ENCODE measurements at regions not wholly inside any gene's neighbourhood (a gene's known extent, or its start where the extent isn't known, plus 50 kb on each side); places are given as distances from the start of the nearest gene placed in this dataset.

DNA sequence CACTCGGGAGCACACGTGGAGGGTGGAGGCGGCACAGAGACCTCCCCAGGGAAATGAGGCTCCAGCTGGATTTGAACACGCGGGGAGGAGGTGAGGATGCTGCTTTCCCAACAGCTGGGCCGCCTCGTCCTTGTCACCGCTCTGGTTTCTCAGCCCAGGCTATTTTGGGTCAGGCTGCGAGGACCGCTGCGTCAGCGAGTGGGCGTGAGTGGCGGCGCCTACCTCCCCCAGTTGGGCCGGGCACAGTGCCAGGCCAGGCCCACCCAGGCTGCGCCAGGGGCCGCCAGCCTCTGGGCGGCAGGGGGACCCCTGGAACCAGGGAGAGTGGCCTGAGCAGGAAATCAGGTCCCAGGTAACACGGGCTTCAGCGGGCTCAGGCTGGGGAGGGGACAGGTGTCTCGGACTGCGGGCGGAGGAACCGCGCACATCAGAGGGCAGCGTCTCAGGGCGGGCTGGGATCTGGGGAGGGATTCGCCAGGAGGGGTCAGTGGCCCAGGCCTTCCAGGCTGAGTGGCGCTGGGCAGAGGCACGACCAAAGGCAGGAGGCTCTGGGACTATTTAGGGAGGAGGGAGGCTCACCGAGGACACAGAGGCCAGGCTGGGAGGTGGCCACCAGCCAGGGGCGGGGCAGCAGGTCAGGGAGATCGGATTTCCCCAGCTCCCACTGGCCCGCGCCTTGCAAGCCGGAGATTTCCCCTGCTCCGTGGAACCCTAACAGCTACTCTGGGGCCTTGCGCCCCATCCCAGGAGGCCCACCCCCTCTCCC, 125.2 kb upstream of the RET start:
- DNase-seq (ENCODE audit: low read depth in 3 of 3), result no peak

GRCh38 chr10:42952349-42952748, 124.5 kb upstream of the RET start:
- DNase-seq (ENCODE audit: low read depth in 3 of 3), result no peak

GRCh38 chr10:42952931-42953683, 123.8 kb upstream of the RET start:
- no peak for DNase-seq (ENCODE audit: low read depth in 3 of 3)

GRCh38 chr10:42953684-42954674, 122.9 kb upstream of the RET start:
- no peak for DNase-seq (ENCODE audit: low read depth in 3 of 3)

DNA sequence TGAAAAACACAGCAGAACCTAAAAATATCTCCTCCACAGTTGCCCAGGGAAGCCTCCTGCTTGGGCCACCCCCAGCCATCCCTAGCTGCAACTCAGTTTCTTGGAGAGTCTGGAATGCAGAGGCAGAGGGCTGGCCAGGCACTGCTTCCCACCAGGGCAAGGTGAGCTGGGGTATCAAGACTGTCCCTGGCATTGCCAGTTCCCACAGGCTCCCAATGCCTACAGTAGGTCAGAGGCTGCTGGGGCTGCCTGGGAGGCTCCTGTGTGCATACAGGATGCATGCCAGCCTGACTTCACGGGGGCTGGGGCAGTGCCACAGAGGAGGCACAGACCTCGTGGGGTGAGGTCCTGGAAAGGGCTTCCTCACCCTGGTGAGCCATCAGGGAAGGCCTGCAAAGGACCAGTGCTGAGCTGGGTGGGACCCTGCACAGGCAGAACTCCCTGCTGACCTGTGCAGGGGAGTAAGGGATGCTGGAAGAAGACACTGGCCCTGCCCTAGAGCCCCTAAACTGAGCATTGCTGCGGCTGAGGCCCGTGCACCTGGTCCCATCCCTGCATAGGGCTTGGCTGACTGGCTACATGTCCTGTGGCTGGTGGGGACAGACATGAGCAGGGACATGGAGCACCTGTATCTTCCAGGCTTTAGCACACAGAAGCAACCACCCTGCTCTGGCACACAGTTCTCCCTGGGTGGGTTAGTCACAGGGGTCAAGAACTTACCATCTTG, 121.9 kb upstream of the RET start:
- no peak for DNase-seq (ENCODE audit: low read depth in 3 of 3)

- DNase-seq (ENCODE audit: low read depth in 3 of 3), result no peak
Observed at GRCh38 chr10:42955493-42955889, 121.4 kb upstream of the RET start.

DNA sequence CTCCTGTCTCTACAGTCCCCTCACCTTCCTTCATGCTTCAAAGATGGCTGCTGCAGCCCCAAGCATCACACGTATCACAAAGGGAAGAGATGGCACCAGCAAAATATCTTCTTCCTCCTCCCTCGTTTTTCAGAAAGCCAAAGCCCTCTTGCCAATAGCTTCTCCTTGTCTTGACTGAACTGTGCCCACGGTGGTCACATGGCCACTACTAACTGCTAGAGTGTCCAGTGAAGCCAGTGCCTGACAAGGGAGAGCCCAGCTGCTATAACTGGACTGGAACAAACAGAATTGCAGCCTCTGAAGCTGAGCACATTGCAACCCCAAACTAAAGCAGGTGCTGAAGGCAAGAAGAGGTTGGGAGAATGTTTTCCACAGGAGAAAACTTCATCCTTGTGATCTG, 120.8 kb upstream of the RET start:
- DNase-seq (ENCODE audit: low read depth in 3 of 3), result no peak

GRCh38 chr10:42958142-42958868, 118.6 kb upstream of the RET start:
- no peak for DNase-seq (ENCODE audit: low read depth in 3 of 3)

GRCh38 chr10:42959833-42960232, 117.0 kb upstream of the RET start:
- DNase-seq (ENCODE audit: low read depth in 3 of 3), result no peak

DNA sequence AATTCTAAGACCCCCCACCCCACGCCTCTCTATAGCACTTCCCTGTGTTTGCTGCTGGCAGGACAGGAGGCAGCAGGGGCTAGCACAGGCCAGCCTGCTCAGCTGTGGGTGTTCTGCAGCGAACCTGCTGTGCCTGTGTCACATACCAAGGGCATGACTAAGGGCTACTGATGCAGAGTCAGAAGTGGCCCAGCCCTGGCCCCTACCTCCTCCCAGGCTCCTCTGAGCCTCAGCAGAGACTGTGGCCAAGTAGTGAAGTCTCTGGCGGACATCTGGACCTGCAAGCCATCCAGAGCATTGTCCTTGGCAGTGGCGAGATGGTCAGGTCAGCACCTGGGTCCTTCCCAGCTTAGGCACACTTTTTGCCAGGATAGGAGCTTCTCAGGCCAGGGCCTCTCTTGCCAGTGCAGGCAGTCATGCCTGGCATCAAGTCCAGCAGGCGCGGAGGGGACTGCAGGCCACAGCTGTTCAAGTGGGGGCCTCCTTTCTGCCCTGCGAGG, 116.3 kb upstream of the RET start:
- no peak for DNase-seq (ENCODE audit: low read depth in 3 of 3)

DNA sequence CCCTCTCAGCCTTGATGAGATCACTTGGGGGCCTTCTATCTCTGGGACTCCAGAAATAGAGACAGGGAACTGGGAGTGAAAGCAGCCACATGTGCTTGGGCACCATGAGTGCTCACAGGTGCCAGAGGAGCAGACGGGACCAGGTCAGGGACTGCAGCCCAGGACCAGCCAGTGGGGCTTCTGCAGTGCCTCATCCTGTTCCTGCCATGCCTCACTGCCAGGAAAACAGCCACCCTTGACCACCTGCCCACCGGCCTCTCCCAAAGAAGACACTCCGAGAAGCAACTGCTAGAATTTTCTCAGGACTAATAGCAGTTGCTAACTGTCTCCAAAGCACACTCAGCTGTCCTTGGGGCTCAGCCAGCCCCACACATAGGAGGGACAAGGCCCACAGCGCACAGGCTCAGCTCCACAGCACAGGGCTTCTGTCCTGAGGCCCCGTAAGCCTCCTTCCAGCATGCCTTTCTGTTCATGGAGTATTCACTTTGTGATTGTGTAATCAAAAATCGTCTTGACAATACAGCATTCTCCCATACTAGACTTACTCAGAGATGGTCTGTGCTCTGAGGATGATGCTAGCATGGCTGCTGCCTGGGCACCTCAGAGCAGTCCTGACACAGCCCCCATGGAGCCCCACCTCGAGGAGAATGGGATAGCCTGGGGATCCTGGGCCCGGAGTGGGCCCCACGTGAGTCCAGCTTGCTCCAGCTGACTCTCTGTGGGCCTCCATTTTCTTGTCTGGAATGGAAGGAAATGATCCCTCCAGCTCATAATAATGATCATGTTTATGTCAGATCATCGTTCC, 115.7 kb upstream of the RET start:
- DNase-seq (ENCODE audit: low read depth in 3 of 3), result no peak

- DNase-seq (ENCODE audit: low read depth in 3 of 3), result no peak
Observed at GRCh38 chr10:42961796-42962109, 115.1 kb upstream of the RET start.

- DNase-seq (ENCODE audit: low read depth in 3 of 3), result no peak
Observed at GRCh38 chr10:42962110-42962901, 114.6 kb upstream of the RET start.

GRCh38 chr10:42962902-42963231, 114.0 kb upstream of the RET start:
- no peak for DNase-seq (ENCODE audit: low read depth in 3 of 3)

GRCh38 chr10:42963312-42963711, 113.6 kb upstream of the RET start:
- DNase-seq (ENCODE audit: low read depth in 3 of 3), result no peak

GRCh38 chr10:42969147-42969546, 107.7 kb upstream of the RET start:
- DNase-seq (ENCODE audit: low read depth in 3 of 3), result no peak

GRCh38 chr10:42969909-42970308, 107.0 kb upstream of the RET start:
- no peak for DNase-seq (ENCODE audit: low read depth in 3 of 3)

DNA sequence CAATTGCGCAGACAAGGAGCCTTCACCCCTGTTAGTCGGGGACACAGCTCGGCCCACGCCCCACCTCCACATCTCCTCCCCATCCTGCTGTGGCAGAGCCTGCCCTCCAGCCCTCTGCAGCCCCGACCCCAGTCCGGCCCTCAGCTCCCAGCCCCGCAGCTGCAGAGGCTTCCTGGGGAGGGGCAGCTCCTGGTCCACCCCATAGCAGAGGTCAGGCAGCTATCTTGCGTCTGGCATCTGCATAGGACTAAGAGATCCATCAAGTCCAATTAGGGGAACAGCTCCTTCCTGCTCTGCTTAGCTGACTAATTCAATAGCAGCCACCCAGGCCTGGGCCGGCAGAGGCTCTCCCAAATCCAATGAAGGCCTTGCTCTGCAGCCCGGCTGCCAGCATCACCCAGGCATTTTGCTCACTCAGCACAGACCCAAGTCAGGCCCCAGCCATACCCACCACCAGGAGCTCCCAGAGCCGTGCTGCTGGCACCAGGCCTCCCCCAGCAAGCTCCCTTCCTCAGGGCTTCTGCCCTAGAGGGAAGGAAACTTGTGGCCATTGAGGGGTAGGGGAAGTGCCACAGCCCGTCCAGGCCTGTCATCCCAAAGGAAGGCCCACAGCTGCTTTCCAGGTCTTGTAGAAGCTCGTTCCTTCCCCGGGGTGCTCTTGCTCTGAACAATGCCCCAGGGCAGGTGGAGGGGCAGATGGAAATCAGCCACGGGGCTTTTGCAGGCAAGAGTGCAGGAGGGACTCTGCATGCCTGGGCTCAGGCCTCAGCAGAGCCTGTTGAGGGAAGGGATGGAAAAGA, 106.2 kb upstream of the RET start:
- DNase-seq (ENCODE audit: low read depth in 3 of 3), result no peak

- DNase-seq (ENCODE audit: low read depth in 3 of 3), result no peak
Observed at GRCh38 chr10:42971251-42971599, 105.6 kb upstream of the RET start.
